Astrocyte of the spinal cord (primary cell): ENCODE measurements at regions not wholly inside any gene's neighbourhood (a gene's known extent, or its start where the extent isn't known, plus 50 kb on each side); places are given as distances from the start of the nearest gene placed in this dataset.

Source experiments
- DNase-seq: peaks from one replicate; pipeline ENCODE4 v3.0.0; 2011; ENCODE audit warnings: low read depth, low spot score
- H3K4me3 ChIP-seq: 2 replicates; pipeline ENCODE4 v1.5.1; 2011; ENCODE audit warnings: low read depth, mild to moderate bottlenecking, low read length, moderate library complexity
- in situ Hi-C: cut with HindIII; loops from 2 replicates; pipeline ENCODE4 v1.10.0; 2017; ENCODE audit warnings: low sequenced_read_pairs
- TF ChIP-seq, protein P1 (sequence below): IDR thresholded peaks from 2 replicates; pipeline ENCODE4 v1.5.1; 2012; ENCODE audit warnings: low read depth, mild to moderate bottlenecking, low read length, inconsistent platforms

GRCh38 chr3:8338424-8338823, 163.2 kb upstream of the LMCD1 start:
- no peak overlapping the region for H3K4me3 ChIP-seq
- in situ Hi-C loops = no loop called here
- TF ChIP-seq, protein P1, sequence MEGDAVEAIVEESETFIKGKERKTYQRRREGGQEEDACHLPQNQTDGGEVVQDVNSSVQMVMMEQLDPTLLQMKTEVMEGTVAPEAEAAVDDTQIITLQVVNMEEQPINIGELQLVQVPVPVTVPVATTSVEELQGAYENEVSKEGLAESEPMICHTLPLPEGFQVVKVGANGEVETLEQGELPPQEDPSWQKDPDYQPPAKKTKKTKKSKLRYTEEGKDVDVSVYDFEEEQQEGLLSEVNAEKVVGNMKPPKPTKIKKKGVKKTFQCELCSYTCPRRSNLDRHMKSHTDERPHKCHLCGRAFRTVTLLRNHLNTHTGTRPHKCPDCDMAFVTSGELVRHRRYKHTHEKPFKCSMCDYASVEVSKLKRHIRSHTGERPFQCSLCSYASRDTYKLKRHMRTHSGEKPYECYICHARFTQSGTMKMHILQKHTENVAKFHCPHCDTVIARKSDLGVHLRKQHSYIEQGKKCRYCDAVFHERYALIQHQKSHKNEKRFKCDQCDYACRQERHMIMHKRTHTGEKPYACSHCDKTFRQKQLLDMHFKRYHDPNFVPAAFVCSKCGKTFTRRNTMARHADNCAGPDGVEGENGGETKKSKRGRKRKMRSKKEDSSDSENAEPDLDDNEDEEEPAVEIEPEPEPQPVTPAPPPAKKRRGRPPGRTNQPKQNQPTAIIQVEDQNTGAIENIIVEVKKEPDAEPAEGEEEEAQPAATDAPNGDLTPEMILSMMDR = no peak
- no peak for DNase-seq

- no peak for DNase-seq
- no peak overlapping the region for H3K4me3 ChIP-seq
- TF ChIP-seq, protein P1 = no peak
- in situ Hi-C loops = no loop called here
These were observed 159.8 kb upstream of the LMCD1 start for GRCh38 chr3:8341821-8342247.

DNA sequence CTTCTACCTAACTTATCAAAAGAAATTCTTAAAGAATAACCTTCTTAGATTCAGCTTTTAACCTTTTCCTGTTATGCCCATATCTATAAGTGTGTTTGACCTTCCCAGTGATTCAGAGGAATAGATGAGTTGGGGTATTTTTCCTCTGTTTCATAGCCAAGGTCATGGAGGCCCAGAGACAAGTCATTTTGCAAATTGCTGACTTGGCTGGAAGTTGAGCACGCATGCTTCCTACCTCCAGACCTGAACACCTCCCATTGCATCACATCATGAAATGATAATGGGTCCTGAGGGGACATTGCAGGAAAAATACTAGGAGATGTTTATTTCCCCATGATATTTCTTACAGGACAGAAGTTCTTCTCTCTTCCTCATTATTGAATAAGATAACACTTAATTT, 158.6 kb upstream of the LMCD1 start:
- in situ Hi-C loops = no loop called here
- no peak overlapping the region for H3K4me3 ChIP-seq
- TF ChIP-seq, protein P1 = no peak
- no peak for DNase-seq

DNA sequence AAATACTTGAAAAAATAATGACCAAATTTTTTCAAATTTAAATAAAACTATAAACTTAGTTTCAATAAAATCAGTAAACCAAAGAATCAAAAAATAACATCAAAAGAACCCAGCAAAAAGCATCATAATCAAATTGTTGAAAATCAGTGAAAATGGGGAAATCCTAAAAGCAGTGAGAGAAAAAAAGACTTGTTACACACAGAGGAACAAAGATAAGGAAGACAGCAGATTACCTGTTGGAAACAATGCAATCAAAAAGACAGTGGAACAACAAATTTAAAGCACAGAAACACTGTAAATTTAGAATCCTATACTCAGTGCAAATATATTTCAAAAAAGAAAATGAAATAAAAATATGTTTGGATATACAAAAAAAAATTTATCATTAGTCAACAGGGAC, 156.2 kb upstream of the LMCD1 start:
- in situ Hi-C loops = no loop called here
- peak; percentile 6 for DNase-seq
- H3K4me3 ChIP-seq = no peak overlapping the region
- TF ChIP-seq, protein P1 = no peak

DNA sequence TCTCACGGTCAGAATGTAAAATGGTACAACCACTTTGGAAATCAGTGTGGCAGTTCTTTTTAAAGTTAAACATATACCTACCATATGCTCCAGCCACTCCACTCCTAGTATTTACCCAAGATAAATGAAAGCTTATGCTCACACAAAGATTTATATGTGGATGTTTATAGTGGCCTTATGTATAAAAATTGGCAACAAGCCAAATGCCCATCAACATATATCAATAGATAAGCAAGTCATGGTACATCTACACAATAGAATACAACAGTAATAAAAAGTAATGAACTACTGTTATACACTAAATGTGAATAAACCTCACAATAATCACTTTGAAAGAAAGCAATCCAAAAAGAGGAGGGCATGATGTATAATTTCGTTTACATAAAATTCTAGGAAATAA, 153.5 kb upstream of the LMCD1 start:
- DNase-seq = no peak
- in situ Hi-C loops = no loop called here
- TF ChIP-seq, protein P1 = no peak
- H3K4me3 ChIP-seq = no peak overlapping the region

DNA sequence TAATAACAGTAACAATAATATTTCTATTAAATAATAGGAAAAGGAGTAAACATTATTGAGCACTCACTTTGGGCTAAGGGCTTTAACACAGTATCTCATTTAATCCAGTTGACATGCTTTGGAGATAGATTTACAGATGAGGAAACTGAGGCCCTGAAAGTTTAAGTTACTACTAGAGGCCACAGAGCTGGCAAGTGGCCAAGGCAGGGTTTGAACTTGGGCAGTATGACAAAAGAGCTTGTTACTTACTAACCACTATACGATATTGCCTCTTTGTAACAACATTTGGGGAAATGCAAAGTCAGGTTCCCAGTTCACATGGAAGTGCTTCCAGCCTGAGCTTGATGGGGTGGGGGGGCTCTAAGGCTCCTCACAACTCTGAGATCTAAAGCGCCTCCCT, 149.1 kb upstream of the LMCD1 start:
- TF ChIP-seq, protein P1 = no peak
- in situ Hi-C loops = no loop called here
- no peak for DNase-seq
- H3K4me3 ChIP-seq = no peak overlapping the region

GRCh38 chr3:8353364-8353763, 148.3 kb upstream of the LMCD1 start:
- no peak for DNase-seq
- TF ChIP-seq, protein P1 = no peak
- no peak overlapping the region for H3K4me3 ChIP-seq
- in situ Hi-C loops = no loop called here
